Right atrium auricular region (tissue), 2 donors: ENCODE measurements at regions not wholly inside any gene's neighbourhood (a gene's known extent, or its start where the extent isn't known, plus 50 kb on each side); places are given as distances from the start of the nearest gene placed in this dataset.

ENCODE experiments used
- DNase-seq: peaks from one replicate; pipeline ENCODE4 v3.0.0-alpha.2; 2019; ENCODE audit warnings: low spot score
- H3K27ac ChIP-seq, 2 donors: fragments of 200-600 bp; sonication (generic); 1 replicate in 1 of 2; 2 replicates in 1 of 2; pipeline ENCODE4 v1.5.1; 2016 to 2019
- H3K27me3 ChIP-seq, 2 donors: fragments of 200-600 bp; sonication (generic); one replicate each; pipeline versions ENCODE4 v1.5.1 to v1.6.0; 2017 to 2019
- H3K36me3 ChIP-seq: fragments of 200-600 bp; sonication (generic); one replicate; pipeline ENCODE4 v1.5.1; 2016
- H3K4me1 ChIP-seq, 2 donors: fragments of 200-600 bp; sonication (generic); one replicate each; pipeline versions ENCODE4 v1.5.1 to v1.6.0; 2017 to 2019
- H3K4me3 ChIP-seq, 2 donors: fragments of 200-600 bp; sonication (generic); 1 replicate in 1 of 2; 2 replicates in 1 of 2; pipeline ENCODE4 v1.5.1; 2017 to 2019; ENCODE audit warnings: mild to moderate bottlenecking in 1 of 2, moderate library complexity in 1 of 2
- H3K9me3 ChIP-seq, 2 donors: fragments of 200-600 bp; sonication (generic); one replicate each; pipeline ENCODE4 v1.5.1; 2019
- TF ChIP-seq, protein P1 (sequence below), 2 donors: fragments of 200-600 bp; sonication (generic); IDR thresholded peaks; one replicate each; pipeline ENCODE4 v1.5.1; 2019; ENCODE audit warnings: antibody characterized with exemption in 2 of 2

DNA sequence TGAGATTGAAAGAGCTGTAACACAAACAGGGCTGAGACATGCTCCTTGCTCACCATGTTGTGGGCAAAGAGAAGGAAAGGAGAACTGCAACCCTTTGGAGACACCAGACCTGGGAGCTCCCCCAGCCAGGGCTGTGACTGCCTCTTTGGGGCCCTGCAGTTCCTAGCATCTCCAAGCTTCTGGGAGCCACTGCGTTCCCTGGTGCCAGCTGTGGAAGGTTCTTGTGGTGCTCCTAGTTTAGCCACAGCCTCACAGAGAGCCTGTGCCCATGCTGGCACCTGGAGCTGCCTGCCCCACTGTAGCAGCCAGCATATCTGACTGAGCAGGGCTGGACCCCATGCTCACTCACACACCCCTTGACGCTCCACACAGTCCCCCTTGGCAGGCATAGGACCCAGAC is 141.7 kb downstream of the PDHA2 start:
- TF ChIP-seq, protein P1, sequence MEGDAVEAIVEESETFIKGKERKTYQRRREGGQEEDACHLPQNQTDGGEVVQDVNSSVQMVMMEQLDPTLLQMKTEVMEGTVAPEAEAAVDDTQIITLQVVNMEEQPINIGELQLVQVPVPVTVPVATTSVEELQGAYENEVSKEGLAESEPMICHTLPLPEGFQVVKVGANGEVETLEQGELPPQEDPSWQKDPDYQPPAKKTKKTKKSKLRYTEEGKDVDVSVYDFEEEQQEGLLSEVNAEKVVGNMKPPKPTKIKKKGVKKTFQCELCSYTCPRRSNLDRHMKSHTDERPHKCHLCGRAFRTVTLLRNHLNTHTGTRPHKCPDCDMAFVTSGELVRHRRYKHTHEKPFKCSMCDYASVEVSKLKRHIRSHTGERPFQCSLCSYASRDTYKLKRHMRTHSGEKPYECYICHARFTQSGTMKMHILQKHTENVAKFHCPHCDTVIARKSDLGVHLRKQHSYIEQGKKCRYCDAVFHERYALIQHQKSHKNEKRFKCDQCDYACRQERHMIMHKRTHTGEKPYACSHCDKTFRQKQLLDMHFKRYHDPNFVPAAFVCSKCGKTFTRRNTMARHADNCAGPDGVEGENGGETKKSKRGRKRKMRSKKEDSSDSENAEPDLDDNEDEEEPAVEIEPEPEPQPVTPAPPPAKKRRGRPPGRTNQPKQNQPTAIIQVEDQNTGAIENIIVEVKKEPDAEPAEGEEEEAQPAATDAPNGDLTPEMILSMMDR (IDR thresholded peaks at IDR 0.05) = no peak
- no peak for DNase-seq
- no peaks in the 10 kb centered on the region for H3K36me3 ChIP-seq
- H3K27ac ChIP-seq = no peak overlapping the region
- H3K4me3 ChIP-seq = no peak overlapping the region
- H3K27me3 ChIP-seq = no peaks in the 10 kb centered on the region
- H3K9me3 ChIP-seq = no peaks in the 10 kb centered on the region
- H3K4me1 ChIP-seq = no peaks in the 10 kb centered on the region

DNA sequence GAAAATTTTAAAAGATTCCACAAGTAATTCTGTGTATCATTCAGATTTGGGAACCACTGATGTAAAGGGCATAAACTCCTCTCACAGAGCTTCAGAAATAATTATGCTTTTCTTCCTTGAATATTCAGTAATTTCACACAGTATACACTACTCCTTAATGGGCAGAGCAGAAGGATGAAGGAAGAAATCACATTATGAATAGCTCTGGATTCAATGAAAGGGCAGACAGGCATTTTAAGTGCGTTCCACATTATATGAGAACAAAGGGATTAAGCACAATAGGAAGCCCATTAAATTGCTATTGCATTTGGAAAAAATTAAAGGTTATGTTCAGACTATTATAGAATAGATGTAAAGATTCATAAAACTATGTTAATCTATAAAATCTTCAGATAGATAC is 142.6 kb downstream of the PDHA2 start:
- H3K27ac ChIP-seq = no peak overlapping the region
- no peaks in the 10 kb centered on the region for H3K4me1 ChIP-seq
- no peak for DNase-seq
- TF ChIP-seq, protein P1 (IDR thresholded peaks at IDR 0.05) = no peak
- no peaks in the 10 kb centered on the region for H3K27me3 ChIP-seq
- H3K9me3 ChIP-seq = no peaks in the 10 kb centered on the region
- H3K4me3 ChIP-seq = no peak overlapping the region
- no peaks in the 10 kb centered on the region for H3K36me3 ChIP-seq

DNA sequence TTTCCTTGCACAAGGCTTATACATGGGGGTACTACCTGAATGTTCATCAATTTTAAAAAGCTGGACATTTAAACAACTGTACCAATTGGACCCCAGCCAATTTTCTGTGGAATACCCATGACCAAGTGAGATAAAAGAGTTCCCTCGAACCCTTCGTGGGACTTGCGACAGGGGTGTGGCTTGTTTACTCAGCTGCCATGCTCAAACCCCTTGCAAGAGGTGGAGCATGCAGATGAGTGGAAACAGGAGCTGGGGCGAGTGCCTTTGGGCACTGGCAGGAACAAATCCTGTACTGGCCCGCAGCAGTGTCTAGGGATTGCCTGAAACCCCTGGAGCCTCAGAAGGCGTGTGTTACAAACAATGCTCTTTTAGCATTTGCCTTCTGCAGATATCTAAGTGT is 144.2 kb downstream of the PDHA2 start:
- TF ChIP-seq, protein P1 (IDR thresholded peaks at IDR 0.05) = no peak
- Histone ChIP-seq H3K27ac (no peak overlapping the region), H3K4me1 (no peaks in the 10 kb centered on the region), H3K9me3 (no peaks in the 10 kb centered on the region), H3K27me3 (no peaks in the 10 kb centered on the region), H3K36me3 (no peaks in the 10 kb centered on the region), H3K4me3 (no peak overlapping the region)
- DNase-seq = no peak

DNA sequence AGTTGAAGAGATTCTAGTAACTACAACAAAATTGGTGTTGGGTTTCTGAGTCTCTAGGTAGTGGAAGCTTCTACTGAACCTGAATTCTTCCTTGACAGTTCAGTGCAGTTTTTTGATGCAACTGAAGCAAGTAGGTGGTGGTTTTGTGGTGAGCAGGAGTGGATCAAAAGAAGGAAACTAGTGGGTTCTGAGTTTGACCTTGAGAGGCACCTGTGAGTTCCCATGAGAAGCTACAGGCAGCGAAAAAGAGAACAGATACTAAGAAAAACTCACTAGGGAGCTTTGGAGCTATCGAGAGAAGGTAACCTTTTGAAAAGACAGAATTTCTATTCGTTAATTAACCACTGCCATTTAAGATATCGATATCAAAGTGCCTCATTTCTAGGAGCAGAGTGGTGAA is 145.2 kb downstream of the PDHA2 start:
- H3K27me3 ChIP-seq = no peaks in the 10 kb centered on the region
- no peaks in the 10 kb centered on the region for H3K4me1 ChIP-seq
- TF ChIP-seq, protein P1 (IDR thresholded peaks at IDR 0.05) = no peak
- DNase-seq = no peak
- no peaks in the 10 kb centered on the region for H3K9me3 ChIP-seq
- no peak overlapping the region for H3K27ac ChIP-seq
- no peaks in the 10 kb centered on the region for H3K36me3 ChIP-seq
- H3K4me3 ChIP-seq = no peak overlapping the region

DNA sequence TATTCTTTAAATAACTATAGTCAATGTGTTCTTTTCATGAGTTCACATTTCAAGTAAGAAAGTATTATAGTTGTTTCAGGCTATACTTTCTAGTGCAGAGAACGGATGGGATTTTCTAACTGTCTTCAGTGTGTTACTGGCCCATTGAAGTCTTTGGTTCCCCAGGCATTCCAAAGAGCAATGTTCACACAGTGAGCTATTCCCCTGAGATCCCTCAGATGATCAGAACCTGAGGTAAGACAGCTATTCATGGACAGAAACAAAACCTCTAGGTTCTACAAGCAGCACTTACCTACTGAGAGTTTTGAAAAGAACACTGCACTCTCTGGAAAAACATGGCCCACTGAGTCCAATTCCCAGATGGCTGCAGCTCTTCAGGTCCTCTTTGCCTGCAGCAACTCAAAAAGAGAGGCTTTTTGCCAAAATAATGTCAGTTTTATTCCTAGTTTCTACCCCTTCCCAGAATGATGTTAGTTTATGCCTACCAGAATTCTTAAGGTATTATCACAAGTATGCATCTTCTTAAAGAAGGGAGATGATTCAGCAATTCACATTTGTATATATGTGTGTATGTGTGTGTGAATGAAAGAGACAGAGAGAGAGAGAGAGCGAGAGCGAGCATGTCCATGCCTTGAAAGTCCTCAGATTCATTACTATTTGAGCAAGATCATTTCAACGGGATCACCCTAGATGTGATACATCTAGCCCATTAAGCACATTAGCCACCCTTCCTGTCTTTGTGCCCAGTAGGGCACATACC is 146.1 kb downstream of the PDHA2 start:
- Histone ChIP-seq H3K4me3 (no peak overlapping the region), H3K27ac (no peak overlapping the region)

More for the DNA sequence above, 146.1 kb downstream of the PDHA2 start:
- TF ChIP-seq, protein P1 (IDR thresholded peaks at IDR 0.05) = no peak
- no peaks in the 10 kb centered on the region for H3K27me3 ChIP-seq
- H3K9me3 ChIP-seq = no peaks in the 10 kb centered on the region
- no peaks in the 10 kb centered on the region for H3K4me1 ChIP-seq
- no peak for DNase-seq
- H3K36me3 ChIP-seq = no peaks in the 10 kb centered on the region
